Esophagus muscularis mucosa (tissue), 3 donors: ENCODE measurements at regions not wholly inside any gene's neighbourhood (a gene's known extent, or its start where the extent isn't known, plus 50 kb on each side); places are given as distances from the start of the nearest gene placed in this dataset.

ENCODE experiments used
- CTCF ChIP-seq, 3 experiments: fragments of 200-600 bp in 2 of 3; fragments of 450-650 bp in 1 of 3; sonication (generic) in 2 of 3; IDR thresholded peaks; one replicate each; pipeline ENCODE4 v1.5.1; 2017 to 2019; ENCODE audit warnings: antibody characterized with exemption in 3 of 3, mild to moderate bottlenecking in 2 of 3, moderate library complexity in 1 of 3
- POLR2A ChIP-seq: fragments of 450-650 bp; IDR thresholded peaks from one replicate; pipeline ENCODE4 v1.6.1; 2017; ENCODE audit warnings: antibody characterized with exemption, moderate library complexity, mild to moderate bottlenecking, low read depth
- POLR2AphosphoS5 ChIP-seq, 2 donors: sonication (generic); formaldehyde crosslinking; IDR thresholded peaks; one replicate each; pipeline ENCODE4 v1.6.1; 2017; ENCODE audit warnings: antibody characterized with exemption in 2 of 2

- no peak for TF ChIP-seq CTCF (IDR thresholded peaks at IDR 0.05)
- no peak for TF ChIP-seq POLR2AphosphoS5 (IDR thresholded peaks at IDR 0.05)
- TF ChIP-seq POLR2A: no peak
Observed at GRCh38 chr6:142617158-142617557, 315.4 kb downstream of the ADGRG6 start.
